K562 (cell line): ENCODE measurements at regions not wholly inside any gene's neighbourhood (a gene's known extent, or its start where the extent isn't known, plus 50 kb on each side); places are given as distances from the start of the nearest gene placed in this dataset.

Source experiments
- ATAC-seq: fragments of 200-7000 bp; cut with Tn5 transposase; 3 replicates; pipeline ENCODE4 v1.9.1; 2020; ENCODE audit warnings: moderate library complexity
- BruUV-seq: library from RNA; stranded (reverse); fragments of 400-500 nt; replicated peaks from 2 replicates; lab custom pipeline; 2021; lab: Mats Ljungman, UMichigan
- CTCF ChIA-PET: fragments of 300-600 bp; formaldehyde crosslinking; extraction: SDS; loops from one replicate; lab custom pipeline; 2021; ENCODE audit warnings: low intra/inter-chr PET ratio; lab: Yijun Ruan, JAX
- POLR2A ChIA-PET: fragments of 300-600, 350-650 bp; sonication (Branson Sonifier 250); formaldehyde crosslinking; extraction: SDS; loops from one replicate; lab custom pipeline; 2021; ENCODE audit warnings: antibody characterized with exemption, inconsistent platforms; lab: Yijun Ruan, JAX
- DNase-seq, 4 experiments: peaks; one replicate each; pipeline versions ENCODE4 v3.0.0 to v3.0.0-alpha.2; 2011 to 2018; ENCODE audit warnings: low spot score in 3 of 4, mixed read lengths in 3 of 4; ENCODE audit errors: extremely low read depth in 1 of 4
- FAIRE-seq: peaks from 2 replicates; lab custom pipeline; 2011; peaks lifted over from hg19 to GRCh38; lab: Jason Lieb, UNC
- H2AFZ ChIP-seq: 2 replicates; pipeline ENCODE4 v1.6.0; 2011; ENCODE audit warnings: low read depth, low read length, control low read depth, inconsistent platforms
- H3K27ac ChIP-seq: fragments of 200-600 bp; 3 replicates; pipeline ENCODE4 v1.8.0; 2011; ENCODE audit warnings: low read depth, mild to moderate bottlenecking, control low read depth, inconsistent platforms, low read length, moderate library complexity, mixed read lengths; ENCODE audit errors: extremely low read depth
- H3K27me3 ChIP-seq, 2 experiments: fragments of 300-600 bp in 1 of 2; 2 replicates in 1 of 2; 3 replicates in 1 of 2; pipeline versions ENCODE4 v1.6.0 to v1.8.0; 2011; ENCODE audit warnings: inconsistent platforms in 2 of 2, low read length in 2 of 2, mild to moderate bottlenecking in 1 of 2, mixed read lengths in 1 of 2, moderate library complexity in 1 of 2; ENCODE audit not compliant: control insufficient read depth in 2 of 2, insufficient read depth in 2 of 2
- H3K36me3 ChIP-seq: fragments of 300-600 bp; 3 replicates; pipeline ENCODE4 v1.8.0; 2011; ENCODE audit warnings: mild to moderate bottlenecking, low read length, inconsistent platforms; ENCODE audit not compliant: control insufficient read depth, insufficient read depth
- H3K4me1 ChIP-seq, 2 experiments: fragments of 200-600 bp in 1 of 2; replicated peaks in 1 of 2; 2 replicates in 1 of 2; 3 replicates in 1 of 2; pipeline versions ENCODE4 v1.5.1 to v1.8.0; 2011; ENCODE audit warnings: inconsistent platforms in 2 of 2, low read length in 2 of 2, mild to moderate bottlenecking in 1 of 2, mixed read lengths in 1 of 2, moderate library complexity in 1 of 2; ENCODE audit not compliant: control insufficient read depth in 2 of 2, insufficient read depth in 2 of 2
- H3K4me2 ChIP-seq: 2 replicates; pipeline ENCODE4 v1.6.1; 2011; ENCODE audit warnings: low read length, control low read depth, inconsistent platforms, mixed read lengths; ENCODE audit not compliant: insufficient read depth
- H3K4me3 ChIP-seq: fragments of 200-600 bp; sonication (generic), shearing (Covaris generic); 2 replicates; pipeline ENCODE4 v1.5.1; 2016; ENCODE audit warnings: control low read depth, inconsistent platforms
- H3K79me2 ChIP-seq: fragments of 200-600 bp; 3 replicates; pipeline ENCODE4 v1.8.0; 2011; ENCODE audit warnings: low read length, inconsistent platforms; ENCODE audit not compliant: control insufficient read depth, insufficient read depth
- H3K9ac ChIP-seq, 2 experiments: 2 replicates each; pipeline versions ENCODE4 v1.6.0 to v1.6.1; 2011; ENCODE audit warnings: low read depth in 2 of 2, low read length in 2 of 2, control low read depth in 1 of 2, inconsistent platforms in 1 of 2, mild to moderate bottlenecking in 1 of 2, mixed read lengths in 1 of 2; ENCODE audit not compliant: insufficient read depth in 1 of 2
- H3K9me1 ChIP-seq: one replicate; pipeline ENCODE4 v1.6.0; 2011; ENCODE audit warnings: inconsistent platforms, mild to moderate bottlenecking, low read length, moderate library complexity; ENCODE audit not compliant: control insufficient read depth, insufficient read depth
- H3K9me3 ChIP-seq: replicated peaks from 2 replicates; pipeline ENCODE4 v1.5.1; 2011; ENCODE audit warnings: low read depth, low read length, inconsistent platforms; ENCODE audit not compliant: control insufficient read depth, insufficient read depth
- H4K20me1 ChIP-seq: replicated peaks from 2 replicates; pipeline ENCODE4 v1.6.1; 2011; ENCODE audit warnings: low read length, inconsistent platforms, mixed read lengths; ENCODE audit not compliant: control insufficient read depth, insufficient read depth
- ERF ChIP-seq: fragments of 450-650 bp; formaldehyde crosslinking; IDR thresholded peaks from 2 replicates; pipeline ENCODE4 v1.4.0; 2020; ENCODE audit warnings: mild to moderate bottlenecking, mixed read lengths
- NKRF ChIP-seq: fragments of 450-650 bp; IDR thresholded peaks from 2 replicates; pipeline ENCODE4 v1.6.1; 2016; ENCODE audit warnings: borderline replicate concordance
- RREB1 ChIP-seq: fragments of 250-450 bp; sonication (Bioruptor Pico); IDR thresholded peaks from 2 replicates; pipeline ENCODE4 v1.4.0; 2020
- SREBF1 ChIP-seq: fragments of 150-350 bp; IDR thresholded peaks from 2 replicates; pipeline ENCODE4 v1.6.1; 2014; ENCODE audit warnings: antibody characterized with exemption, low read depth, low read length, borderline replicate concordance
- XRCC3 ChIP-seq: fragments of 450-650 bp; IDR thresholded peaks from 2 replicates; pipeline ENCODE4 v1.6.1; 2017; ENCODE audit warnings: mild to moderate bottlenecking, moderate library complexity
- ZNF224 ChIP-seq: sonication (generic); formaldehyde crosslinking; IDR thresholded peaks from 2 replicates; pipeline ENCODE4 v1.8.0; 2022; ENCODE audit warnings: mild to moderate bottlenecking, missing genetic modification reagents
- ZNF431 ChIP-seq: sonication (generic); formaldehyde crosslinking; IDR thresholded peaks from 2 replicates; pipeline ENCODE4 v1.8.0; 2022; ENCODE audit warnings: mild to moderate bottlenecking, missing genetic modification reagents
- ZNF445 ChIP-seq: fragments of 250-450 bp; sonication (Bioruptor Pico); IDR thresholded peaks from 2 replicates; pipeline ENCODE4 v1.4.0; 2020; ENCODE audit warnings: low read depth, mild to moderate bottlenecking, moderate library complexity
- WGBS: fragments of 100-300 bp; shearing (Covaris generic); methylation state at CpG from one replicate; pipeline ENCODE4 v1.1.6; 2016; ENCODE audit warnings: low coverage, mixed read lengths; ENCODE audit not compliant: insufficient coverage; ENCODE audit errors: missing lambda C conversion rate; 5-methylcytosine and 5-hydroxymethylcytosine counted together
- in situ Hi-C: fragments of 300-500 bp; cut with MboI; formaldehyde crosslinking; loops from 4 replicates; pipeline ENCODE4 v1.15.0; 2018; ENCODE audit warnings: inconsistent platforms, mixed read lengths
- intact Hi-C: fragments of 100-400 bp; cut with micrococcal nuclease; formaldehyde crosslinking; loops from 2 replicates; pipeline ENCODE4 v1.14.2; 2022

GRCh38 chr4:123786163-123786915, 389.7 kb downstream of the SPRY1 start:
- CTCF ChIA-PET, result no interaction called here
- Histone ChIP-seq H3K36me3 (no peaks in the 10 kb centered on the region), H3K27me3 (no peaks in the 10 kb centered on the region), H3K79me2 (no peaks in the 10 kb centered on the region), H3K4me2 (no peak overlapping the region), H3K9me3 (no peaks in the 10 kb centered on the region), H3K9me1 (no peaks in the 10 kb centered on the region), H4K20me1 (no peaks in the 10 kb centered on the region), H3K4me1 (no peaks in the 10 kb centered on the region), H3K9ac (no peak overlapping the region), H3K4me3 (no peak overlapping the region), H2AFZ (no peak overlapping the region), H3K27ac (no peak overlapping the region)
- BruUV-seq, result no TSS peak
- in situ Hi-C loops (no loop called here), intact Hi-C loops (no loop called here)
- WGBS, result 0% methylated on average over 5 of the region's 6 CpGs
- ATAC-seq (no peak), DNase-seq (no peak), FAIRE-seq (no peak)
- no peak for TF ChIP-seq NKRF
- POLR2A ChIA-PET, result no interaction called here

GRCh38 chr4:123786920-123787319, 390.3 kb downstream of the SPRY1 start:
- 0% methylated on average over 3 of the region's 3 CpGs for WGBS
- ChIA-PET CTCF (no interaction called here), POLR2A (no interaction called here)
- no peaks in the 10 kb centered on the region for H3K4me1 ChIP-seq
- ATAC-seq, result no peak
- H3K9ac ChIP-seq, result no peak overlapping the region
- no peak overlapping the region for H3K27ac ChIP-seq
- H3K36me3 ChIP-seq, result no peaks in the 10 kb centered on the region
- H3K79me2 ChIP-seq, result no peaks in the 10 kb centered on the region
- H4K20me1 ChIP-seq, result no peaks in the 10 kb centered on the region
- no peaks in the 10 kb centered on the region for H3K9me1 ChIP-seq
- intact Hi-C loops (no loop called here), in situ Hi-C loops (no loop called here)
- H2AFZ ChIP-seq, result no peak overlapping the region
- no TSS peak for BruUV-seq
- H3K4me3 ChIP-seq, result no peak overlapping the region
- no peaks in the 10 kb centered on the region for H3K9me3 ChIP-seq
- DNase-seq, result no peak
- H3K4me2 ChIP-seq, result no peak overlapping the region
- no peak for FAIRE-seq
- no peaks in the 10 kb centered on the region for H3K27me3 ChIP-seq
- TF ChIP-seq ZNF431 (CRISPR knock-in tag), result no peak
- no peak for TF ChIP-seq ZNF445
- TF ChIP-seq XRCC3, result no peak
- TF ChIP-seq ERF (CRISPR knock-in tag), result no peak
- no peak for TF ChIP-seq SREBF1
- no peak for TF ChIP-seq RREB1 (CRISPR knock-in tag)
- TF ChIP-seq ZNF224 (CRISPR knock-in tag), result no peak
